ENCODE measurements at regions not wholly inside any gene's neighbourhood (a gene's known extent, or its start where the extent isn't known, plus 50 kb on each side); places are given as distances from the start of the nearest gene placed in this dataset.

DNA sequence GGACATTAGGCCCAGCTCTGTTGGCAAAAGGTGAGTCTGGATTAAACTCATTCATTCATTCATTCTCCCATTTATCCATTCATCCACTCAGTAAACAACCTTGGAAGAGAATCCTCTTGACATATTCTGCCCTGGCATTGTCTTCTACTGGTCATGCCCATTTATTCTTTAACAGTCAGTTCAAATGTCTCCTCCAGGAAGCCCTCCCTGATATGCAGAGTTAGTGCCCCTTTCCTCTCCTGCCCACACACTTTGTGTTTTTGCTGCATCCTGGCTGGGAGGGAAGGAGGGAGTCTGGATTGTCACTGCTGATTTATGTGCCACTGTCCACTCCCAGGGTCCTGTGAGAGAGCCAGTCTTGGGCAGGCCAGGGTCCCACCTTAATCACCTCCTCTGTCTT, 600.3 kb downstream of the MATN1 start:
- Mint-ChIP-seq H3K9me3 (ENCODE audit: unreplicated experiment) (no peaks in the 10 kb centered on the region), H3K4me3 (ENCODE audit: unreplicated experiment) (no peak overlapping the region), H3K4me1 (ENCODE audit: low read depth, unreplicated experiment) (no peaks in the 10 kb centered on the region), H3K27ac (ENCODE audit: unreplicated experiment) (no peak overlapping the region), H3K36me3 (ENCODE audit: insufficient read depth, unreplicated experiment) (no peaks in the 10 kb centered on the region), H3K27me3 (ENCODE audit: insufficient read depth, unreplicated experiment) (peaks cover 6% of the 10 kb centered on the region)
- ChIA-PET CTCF (no interaction called here), POLR2A (no interaction called here)
- no TSS peak for BruUV-seq (replicated peaks)
- intact Hi-C loops (cut with micrococcal nuclease; ENCODE audit: unreplicated experiment), result no loop called here
- Histone ChIP-seq H3K4me3 (ENCODE audit: low read depth, low read length) (no peak overlapping the region), H3K27me3 (replicated peaks; ENCODE audit: control insufficient read depth, insufficient read depth, low read length) (no peaks in the 10 kb centered on the region), H3K36me3 (ENCODE audit: control insufficient read depth, insufficient read depth, low read length) (no peaks in the 10 kb centered on the region), H3K4me1 (no peaks in the 10 kb centered on the region), H3K9me3 (no peaks in the 10 kb centered on the region)
- no peak for DNase-seq
- TF ChIP-seq, protein P1, sequence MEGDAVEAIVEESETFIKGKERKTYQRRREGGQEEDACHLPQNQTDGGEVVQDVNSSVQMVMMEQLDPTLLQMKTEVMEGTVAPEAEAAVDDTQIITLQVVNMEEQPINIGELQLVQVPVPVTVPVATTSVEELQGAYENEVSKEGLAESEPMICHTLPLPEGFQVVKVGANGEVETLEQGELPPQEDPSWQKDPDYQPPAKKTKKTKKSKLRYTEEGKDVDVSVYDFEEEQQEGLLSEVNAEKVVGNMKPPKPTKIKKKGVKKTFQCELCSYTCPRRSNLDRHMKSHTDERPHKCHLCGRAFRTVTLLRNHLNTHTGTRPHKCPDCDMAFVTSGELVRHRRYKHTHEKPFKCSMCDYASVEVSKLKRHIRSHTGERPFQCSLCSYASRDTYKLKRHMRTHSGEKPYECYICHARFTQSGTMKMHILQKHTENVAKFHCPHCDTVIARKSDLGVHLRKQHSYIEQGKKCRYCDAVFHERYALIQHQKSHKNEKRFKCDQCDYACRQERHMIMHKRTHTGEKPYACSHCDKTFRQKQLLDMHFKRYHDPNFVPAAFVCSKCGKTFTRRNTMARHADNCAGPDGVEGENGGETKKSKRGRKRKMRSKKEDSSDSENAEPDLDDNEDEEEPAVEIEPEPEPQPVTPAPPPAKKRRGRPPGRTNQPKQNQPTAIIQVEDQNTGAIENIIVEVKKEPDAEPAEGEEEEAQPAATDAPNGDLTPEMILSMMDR (IDR thresholded peaks at IDR 0.05; ENCODE audit: insufficient read depth in 1 of 2, low read depth in 1 of 2, low read length in 1 of 2, severe bottlenecking in 1 of 2, unreplicated experiment in 1 of 2), result no peak

DNA sequence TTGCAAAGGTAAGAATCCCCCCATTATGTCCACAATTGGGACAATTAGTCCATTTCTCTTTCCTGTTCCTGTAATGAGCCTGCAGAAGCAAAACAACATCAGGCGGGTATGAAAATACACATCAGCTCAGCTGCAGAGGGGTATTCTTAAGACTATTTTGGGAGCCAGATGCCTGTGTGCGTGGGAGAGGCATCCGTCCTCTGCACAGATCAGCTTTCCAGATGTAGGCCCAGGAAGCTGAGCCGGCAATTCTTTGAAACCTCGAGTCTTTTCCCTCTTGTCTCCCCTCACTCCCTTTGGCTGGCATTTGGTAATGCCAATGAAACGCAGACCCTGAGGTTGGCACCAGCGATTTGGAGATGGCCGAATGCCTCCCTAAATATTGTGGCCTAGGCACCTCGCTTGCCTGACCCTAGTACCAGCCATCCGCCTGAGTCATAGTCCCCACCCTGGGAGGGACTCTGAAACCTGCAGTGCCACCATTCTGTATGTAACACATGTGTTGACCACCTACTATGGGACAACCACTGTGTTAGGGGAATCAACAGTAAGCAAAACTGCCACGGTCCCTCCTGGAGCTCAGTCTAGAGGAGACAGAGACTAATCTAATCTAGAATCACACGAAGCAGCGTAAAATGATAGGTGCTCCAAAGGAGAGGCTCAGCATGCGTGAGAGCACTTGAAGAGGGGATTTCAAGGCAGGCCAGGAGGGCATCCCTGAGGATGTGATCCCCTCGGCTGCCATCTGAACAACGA, 603.0 kb downstream of the MATN1 start:
- no TSS peak for BruUV-seq (replicated peaks)
- TF ChIP-seq, protein P1 (IDR thresholded peaks at IDR 0.05; ENCODE audit: insufficient read depth in 1 of 2, low read depth in 1 of 2, low read length in 1 of 2, severe bottlenecking in 1 of 2, unreplicated experiment in 1 of 2), result no peak
- Histone ChIP-seq H3K27me3 (replicated peaks; ENCODE audit: control insufficient read depth, insufficient read depth, low read length) (no peaks in the 10 kb centered on the region), H3K9me3 (no peaks in the 10 kb centered on the region), H3K4me1 (no peaks in the 10 kb centered on the region), H3K36me3 (ENCODE audit: control insufficient read depth, insufficient read depth, low read length) (no peaks in the 10 kb centered on the region), H3K4me3 (ENCODE audit: low read depth, low read length) (no peak overlapping the region)
- Mint-ChIP-seq H3K4me3 (ENCODE audit: unreplicated experiment) (no peak overlapping the region), H3K27me3 (ENCODE audit: insufficient read depth, unreplicated experiment) (peaks cover 8% of the 10 kb centered on the region), H3K9me3 (ENCODE audit: unreplicated experiment) (no peaks in the 10 kb centered on the region), H3K36me3 (ENCODE audit: insufficient read depth, unreplicated experiment) (no peaks in the 10 kb centered on the region), H3K4me1 (ENCODE audit: low read depth, unreplicated experiment) (no peaks in the 10 kb centered on the region), H3K27ac (ENCODE audit: unreplicated experiment) (no peak overlapping the region)
- ChIA-PET CTCF (no interaction called here), POLR2A (no interaction called here)
- intact Hi-C loops (cut with micrococcal nuclease; ENCODE audit: unreplicated experiment), result no loop called here
- no peak for DNase-seq

GRCh38 chr1:30117685-30118084, 605.7 kb downstream of the MATN1 start:
- H3K27me3 Mint-ChIP-seq (ENCODE audit: insufficient read depth, unreplicated experiment), result peaks cover 12% of the 10 kb centered on the region
- intact Hi-C loops (cut with micrococcal nuclease; ENCODE audit: unreplicated experiment), result no loop called here

More at GRCh38 chr1:30117685-30118084, 605.7 kb downstream of the MATN1 start:
- Mint-ChIP-seq H3K27ac (ENCODE audit: unreplicated experiment) (no peak overlapping the region), H3K4me3 (ENCODE audit: unreplicated experiment) (no peak overlapping the region), H3K4me1 (ENCODE audit: low read depth, unreplicated experiment) (no peaks in the 10 kb centered on the region), H3K36me3 (ENCODE audit: insufficient read depth, unreplicated experiment) (no peaks in the 10 kb centered on the region), H3K9me3 (ENCODE audit: unreplicated experiment) (no peaks in the 10 kb centered on the region)
- Histone ChIP-seq H3K27me3 (replicated peaks; ENCODE audit: control insufficient read depth, insufficient read depth, low read length) (no peaks in the 10 kb centered on the region), H3K4me1 (no peaks in the 10 kb centered on the region), H3K4me3 (ENCODE audit: low read depth, low read length) (no peak overlapping the region), H3K36me3 (ENCODE audit: control insufficient read depth, insufficient read depth, low read length) (no peaks in the 10 kb centered on the region), H3K9me3 (no peaks in the 10 kb centered on the region)
- no peak for DNase-seq
- ChIA-PET POLR2A (no interaction called here), CTCF (no interaction called here)
- no TSS peak for BruUV-seq (replicated peaks)
- TF ChIP-seq, protein P1 (IDR thresholded peaks at IDR 0.05; ENCODE audit: insufficient read depth in 1 of 2, low read depth in 1 of 2, low read length in 1 of 2, severe bottlenecking in 1 of 2, unreplicated experiment in 1 of 2), result no peak
